Neural progenitor cell (in vitro differentiated cells): ENCODE measurements at regions not wholly inside any gene's neighbourhood (a gene's known extent, or its start where the extent isn't known, plus 50 kb on each side); places are given as distances from the start of the nearest gene placed in this dataset.

Source experiments
- CTCF ChIP-seq: fragments of 200-600 bp; sonication (generic); IDR thresholded peaks from 2 replicates; pipeline ENCODE4 v1.5.1; 2017; ENCODE audit warnings: antibody characterized with exemption, mild to moderate bottlenecking
- EZH2 ChIP-seq: fragments of 200-600 bp; sonication (generic); IDR thresholded peaks from 2 replicates; pipeline ENCODE4 v1.6.1; 2017; ENCODE audit warnings: antibody characterized with exemption, mild to moderate bottlenecking, moderate library complexity

- TF ChIP-seq CTCF (no peak), EZH2 (no peak)
Measured at GRCh38 chr2:145800151-145801091, 1280.5 kb upstream of the ZEB2 start.
